Caco-2 (cell line): ENCODE measurements at regions not wholly inside any gene's neighbourhood (a gene's known extent, or its start where the extent isn't known, plus 50 kb on each side); places are given as distances from the start of the nearest gene placed in this dataset.

Source experiments
- BruUV-seq: library from RNA; stranded (reverse); fragments of 400-500 nt; replicated peaks from 2 replicates; lab custom pipeline; 2021; lab: Mats Ljungman, UMichigan
- CTCF ChIA-PET: fragments of 300-600 bp; sonication (Branson Sonifier 250); formaldehyde crosslinking; loops from one replicate; lab custom pipeline; 2022; ENCODE audit warnings: antibody characterized with exemption; lab: Charles Lee
- POLR2A ChIA-PET: fragments of 300-600 bp; sonication (Branson Sonifier 250); formaldehyde crosslinking; loops from one replicate; lab custom pipeline; 2022; ENCODE audit warnings: antibody characterized with exemption; lab: Charles Lee
- DNase-seq, 2 experiments: peaks; one replicate each; pipeline versions ENCODE4 v3.0.0 to v3.0.0-alpha.2; 2020 to 2022
- H3K27me3 ChIP-seq: replicated peaks from 2 replicates; pipeline ENCODE4 v1.6.0; 2011; ENCODE audit warnings: low read length; ENCODE audit not compliant: control insufficient read depth, insufficient read depth
- H3K36me3 ChIP-seq: 2 replicates; pipeline ENCODE4 v1.5.1; 2011; ENCODE audit warnings: low read length; ENCODE audit not compliant: control insufficient read depth, insufficient read depth
- H3K4me1 ChIP-seq: fragments of 250-450 bp; sonication (Bioruptor Pico); 2 replicates; pipeline ENCODE4 v1.5.1; 2020; ENCODE audit warnings: mild to moderate bottlenecking
- H3K4me3 ChIP-seq: 2 replicates; pipeline ENCODE4 v1.5.1; 2011; ENCODE audit warnings: low read depth, mild to moderate bottlenecking, control low read depth, low read length
- H3K9me3 ChIP-seq: fragments of 250-450 bp; sonication (Bioruptor Pico); 2 replicates; pipeline ENCODE4 v1.5.1; 2020; ENCODE audit warnings: mild to moderate bottlenecking, moderate library complexity
- H3K27ac Mint-ChIP-seq: one replicate; pipeline ENCODE4 v1.8.0; 2022; ENCODE audit warnings: mixed read lengths; ENCODE audit not compliant: unreplicated experiment
- H3K27me3 Mint-ChIP-seq: one replicate; pipeline ENCODE4 v1.8.0; 2022; ENCODE audit warnings: mixed read lengths; ENCODE audit not compliant: insufficient read depth, unreplicated experiment
- H3K36me3 Mint-ChIP-seq: one replicate; pipeline ENCODE4 v1.8.0; 2022; ENCODE audit warnings: mild to moderate bottlenecking, mixed read lengths; ENCODE audit not compliant: insufficient read depth, unreplicated experiment
- H3K4me1 Mint-ChIP-seq: one replicate; pipeline ENCODE4 v1.8.0; 2022; ENCODE audit warnings: low read depth, mixed read lengths; ENCODE audit not compliant: unreplicated experiment
- H3K4me3 Mint-ChIP-seq: one replicate; pipeline ENCODE4 v1.8.0; 2022; ENCODE audit warnings: mild to moderate bottlenecking, moderate library complexity, mixed read lengths; ENCODE audit not compliant: unreplicated experiment
- H3K9me3 Mint-ChIP-seq: one replicate; pipeline ENCODE4 v1.8.0; 2022; ENCODE audit warnings: mixed read lengths; ENCODE audit not compliant: unreplicated experiment
- intact Hi-C: fragments of 100-400 bp; cut with micrococcal nuclease; formaldehyde crosslinking; loops from one replicate; pipeline ENCODE4 v1.10.0; 2022; ENCODE audit not compliant: unreplicated experiment
- TF ChIP-seq, protein P1 (sequence below), 2 experiments: fragments of 200-600 bp in 1 of 2; IDR thresholded peaks; 1 replicate in 1 of 2; 2 replicates in 1 of 2; pipeline versions ENCODE4 v1.5.1 to v1.8.0; 2011 to 2022; ENCODE audit warnings: antibody characterized with exemption in 1 of 2, control low read depth in 1 of 2, inconsistent platforms in 1 of 2, low read depth in 1 of 2, low read length in 1 of 2, mild to moderate bottlenecking in 1 of 2, moderate library complexity in 1 of 2; ENCODE audit not compliant: insufficient read depth in 1 of 2, severe bottlenecking in 1 of 2, unreplicated experiment in 1 of 2

DNA sequence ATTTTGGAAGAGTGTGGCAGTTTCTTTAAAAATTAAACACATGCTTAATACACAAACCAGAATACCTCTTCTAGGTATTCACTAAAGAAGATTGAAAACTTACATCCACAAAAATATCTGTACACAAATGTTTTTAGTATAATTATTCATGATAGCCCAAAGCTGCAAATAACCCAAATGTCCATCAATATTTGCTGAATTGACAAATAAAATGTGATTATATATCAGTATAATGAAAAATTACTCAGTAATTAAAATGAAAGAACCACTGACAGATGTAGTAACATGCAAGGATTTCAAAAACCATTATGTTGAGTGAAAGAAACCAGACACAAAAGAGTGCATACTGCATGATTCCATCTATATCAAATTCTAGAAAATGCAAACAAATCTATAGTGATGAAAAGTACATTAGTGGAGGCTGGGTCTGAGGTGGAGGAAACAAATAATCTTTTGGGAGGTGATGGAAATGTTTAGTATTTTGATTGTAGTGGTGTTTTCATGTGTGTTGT is 94.8 kb downstream of the QPCT start:
- Histone ChIP-seq H3K9me3 (peaks cover 10% of the 10 kb centered on the region; the same call in 1 of the 2 replicates), H3K4me1 (no peaks in the 10 kb centered on the region), H3K27me3 (no peaks in the 10 kb centered on the region), H3K4me3 (no peak overlapping the region), H3K36me3 (no peaks in the 10 kb centered on the region)
- no TSS peak for BruUV-seq
- H3K36me3 Mint-ChIP-seq = no peaks in the 10 kb centered on the region
- peaks cover 12% of the 10 kb centered on the region for H3K4me1 Mint-ChIP-seq
- H3K27me3 Mint-ChIP-seq = no peaks in the 10 kb centered on the region
- H3K9me3 Mint-ChIP-seq = peaks cover 12% of the 10 kb centered on the region
- ChIA-PET CTCF (no interaction called here), POLR2A (no interaction called here)
- no peak overlapping the region for H3K27ac Mint-ChIP-seq
- TF ChIP-seq, protein P1, sequence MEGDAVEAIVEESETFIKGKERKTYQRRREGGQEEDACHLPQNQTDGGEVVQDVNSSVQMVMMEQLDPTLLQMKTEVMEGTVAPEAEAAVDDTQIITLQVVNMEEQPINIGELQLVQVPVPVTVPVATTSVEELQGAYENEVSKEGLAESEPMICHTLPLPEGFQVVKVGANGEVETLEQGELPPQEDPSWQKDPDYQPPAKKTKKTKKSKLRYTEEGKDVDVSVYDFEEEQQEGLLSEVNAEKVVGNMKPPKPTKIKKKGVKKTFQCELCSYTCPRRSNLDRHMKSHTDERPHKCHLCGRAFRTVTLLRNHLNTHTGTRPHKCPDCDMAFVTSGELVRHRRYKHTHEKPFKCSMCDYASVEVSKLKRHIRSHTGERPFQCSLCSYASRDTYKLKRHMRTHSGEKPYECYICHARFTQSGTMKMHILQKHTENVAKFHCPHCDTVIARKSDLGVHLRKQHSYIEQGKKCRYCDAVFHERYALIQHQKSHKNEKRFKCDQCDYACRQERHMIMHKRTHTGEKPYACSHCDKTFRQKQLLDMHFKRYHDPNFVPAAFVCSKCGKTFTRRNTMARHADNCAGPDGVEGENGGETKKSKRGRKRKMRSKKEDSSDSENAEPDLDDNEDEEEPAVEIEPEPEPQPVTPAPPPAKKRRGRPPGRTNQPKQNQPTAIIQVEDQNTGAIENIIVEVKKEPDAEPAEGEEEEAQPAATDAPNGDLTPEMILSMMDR (IDR thresholded peaks at IDR 0.05; ENCODE audit: insufficient read depth in 1 of 2, low read depth in 1 of 2, low read length in 1 of 2, severe bottlenecking in 1 of 2, unreplicated experiment in 1 of 2) = no peak
- DNase-seq = no peak
- no peak overlapping the region for H3K4me3 Mint-ChIP-seq
- intact Hi-C loops = no loop called here

DNA sequence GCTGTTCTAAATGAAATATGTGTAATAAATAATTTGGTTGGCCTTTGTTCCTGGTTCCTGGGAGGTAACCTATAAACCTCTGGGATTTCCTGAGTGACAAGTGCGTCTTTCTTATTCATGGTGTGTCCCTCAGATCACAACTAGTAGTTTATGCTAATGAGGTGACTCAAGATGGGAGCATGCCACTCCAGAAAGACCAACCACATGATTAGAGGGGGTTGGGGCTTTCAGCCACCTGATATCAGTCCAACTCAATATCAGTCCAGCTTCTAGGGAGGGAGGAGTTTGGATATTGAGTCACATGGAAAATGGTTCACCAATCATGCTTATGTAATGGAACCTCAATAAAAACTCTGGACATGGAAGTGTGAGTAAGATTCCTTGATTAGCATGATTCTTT is 96.6 kb downstream of the QPCT start:
- intact Hi-C loops = no loop called here
- Mint-ChIP-seq H3K27me3 (no peaks in the 10 kb centered on the region), H3K36me3 (no peaks in the 10 kb centered on the region), H3K27ac (no peak overlapping the region), H3K9me3 (peaks cover 12% of the 10 kb centered on the region), H3K4me1 (peaks cover 12% of the 10 kb centered on the region), H3K4me3 (no peak overlapping the region)
- POLR2A ChIA-PET = no interaction called here
- TF ChIP-seq, protein P1 (IDR thresholded peaks at IDR 0.05; ENCODE audit: insufficient read depth in 1 of 2, low read depth in 1 of 2, low read length in 1 of 2, severe bottlenecking in 1 of 2, unreplicated experiment in 1 of 2) = no peak
- H3K4me1 ChIP-seq = no peaks in the 10 kb centered on the region
- no TSS peak for BruUV-seq
- no peak overlapping the region for H3K4me3 ChIP-seq
- no peak for DNase-seq
- CTCF ChIA-PET = no interaction called here
- H3K27me3 ChIP-seq = no peaks in the 10 kb centered on the region
- no peaks in the 10 kb centered on the region for H3K36me3 ChIP-seq
- peaks cover 10% of the 10 kb centered on the region; the same call in 1 of the 2 replicates for H3K9me3 ChIP-seq

GRCh38 chr2:37443082-37443481 is 98.7 kb downstream of the QPCT start:
- TF ChIP-seq, protein P1 (IDR thresholded peaks at IDR 0.05; ENCODE audit: insufficient read depth in 1 of 2, low read depth in 1 of 2, low read length in 1 of 2, severe bottlenecking in 1 of 2, unreplicated experiment in 1 of 2) = no peak
- H3K4me1 Mint-ChIP-seq = peaks cover 7% of the 10 kb centered on the region
- no peak overlapping the region for H3K27ac Mint-ChIP-seq
- no TSS peak for BruUV-seq
- H3K4me1 ChIP-seq = no peaks in the 10 kb centered on the region
- H3K9me3 Mint-ChIP-seq = peaks cover 12% of the 10 kb centered on the region
- H3K27me3 Mint-ChIP-seq = no peaks in the 10 kb centered on the region
- no peaks in the 10 kb centered on the region for H3K27me3 ChIP-seq
- H3K4me3 ChIP-seq = no peak overlapping the region
- POLR2A ChIA-PET = no interaction called here
- H3K36me3 ChIP-seq = no peaks in the 10 kb centered on the region
- H3K9me3 ChIP-seq = peaks cover 10% of the 10 kb centered on the region; the same call in 1 of the 2 replicates
- no peak overlapping the region for H3K4me3 Mint-ChIP-seq
- H3K36me3 Mint-ChIP-seq = no peaks in the 10 kb centered on the region
- CTCF ChIA-PET = no interaction called here
- intact Hi-C loops = no loop called here
- DNase-seq = no peak
